ENCODE measurements at regions not wholly inside any gene's neighbourhood (a gene's known extent, or its start where the extent isn't known, plus 50 kb on each side); places are given as distances from the start of the nearest gene placed in this dataset.

DNA sequence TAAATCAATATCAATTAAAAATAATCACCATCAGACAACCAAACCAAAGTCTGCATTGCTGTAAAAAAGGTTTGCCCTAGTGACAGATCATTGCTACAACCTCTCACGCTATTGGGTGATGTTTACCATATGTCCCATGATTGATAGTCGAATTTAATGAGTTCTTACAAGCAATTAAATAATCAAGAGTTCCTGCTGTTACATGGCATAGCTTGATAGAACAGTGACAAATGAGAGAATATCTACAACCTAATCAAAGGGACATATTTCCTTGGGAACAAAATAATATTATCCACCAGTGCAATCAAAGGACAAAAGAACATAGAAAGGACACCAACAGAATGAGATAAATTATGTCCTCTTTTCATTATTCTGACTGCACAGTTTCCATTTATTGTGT, 387.4 kb downstream of the ETV1 start:
- TF ChIP-seq, protein P1, sequence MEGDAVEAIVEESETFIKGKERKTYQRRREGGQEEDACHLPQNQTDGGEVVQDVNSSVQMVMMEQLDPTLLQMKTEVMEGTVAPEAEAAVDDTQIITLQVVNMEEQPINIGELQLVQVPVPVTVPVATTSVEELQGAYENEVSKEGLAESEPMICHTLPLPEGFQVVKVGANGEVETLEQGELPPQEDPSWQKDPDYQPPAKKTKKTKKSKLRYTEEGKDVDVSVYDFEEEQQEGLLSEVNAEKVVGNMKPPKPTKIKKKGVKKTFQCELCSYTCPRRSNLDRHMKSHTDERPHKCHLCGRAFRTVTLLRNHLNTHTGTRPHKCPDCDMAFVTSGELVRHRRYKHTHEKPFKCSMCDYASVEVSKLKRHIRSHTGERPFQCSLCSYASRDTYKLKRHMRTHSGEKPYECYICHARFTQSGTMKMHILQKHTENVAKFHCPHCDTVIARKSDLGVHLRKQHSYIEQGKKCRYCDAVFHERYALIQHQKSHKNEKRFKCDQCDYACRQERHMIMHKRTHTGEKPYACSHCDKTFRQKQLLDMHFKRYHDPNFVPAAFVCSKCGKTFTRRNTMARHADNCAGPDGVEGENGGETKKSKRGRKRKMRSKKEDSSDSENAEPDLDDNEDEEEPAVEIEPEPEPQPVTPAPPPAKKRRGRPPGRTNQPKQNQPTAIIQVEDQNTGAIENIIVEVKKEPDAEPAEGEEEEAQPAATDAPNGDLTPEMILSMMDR (conservative IDR thresholded peaks at IDR 0.05; ENCODE audit: low read length), result no peak
- TF ChIP-seq EZH2phosphoT487 (IDR thresholded peaks at IDR 0.05; ENCODE audit: borderline replicate concordance, low read depth, low read length), result no peak

Data from OCI-LY7 (cell line).